ENCODE measurements at regions not wholly inside any gene's neighbourhood (a gene's known extent, or its start where the extent isn't known, plus 50 kb on each side); places are given as distances from the start of the nearest gene placed in this dataset.

- H3K79me2 ChIP-seq (ENCODE audit: insufficient read depth, low read length): no peaks in the 10 kb centered on the region
- H3K9me3 ChIP-seq (ENCODE audit: insufficient read depth, low read length): no peaks in the 10 kb centered on the region
- no peak overlapping the region for H3K4me3 ChIP-seq (ENCODE audit: insufficient read depth, low read length, poor library complexity, severe bottlenecking)
- no peak overlapping the region for H3K9ac ChIP-seq (ENCODE audit: low read length)
- no peaks in the 10 kb centered on the region for H3K9me2 ChIP-seq (replicated peaks; ENCODE audit: insufficient read depth, low read length)
- no peaks in the 10 kb centered on the region for H3K27me3 ChIP-seq (ENCODE audit: low read length)
- H2AFZ ChIP-seq (ENCODE audit: low read depth, low read length, severe bottlenecking): no peak overlapping the region
- H4K20me1 ChIP-seq (ENCODE audit: low read depth, low read length): no peaks in the 10 kb centered on the region
- H3K27ac ChIP-seq (ENCODE audit: low read depth, low read length): no peak overlapping the region
- no peaks in the 10 kb centered on the region for H3F3A ChIP-seq (ENCODE audit: insufficient read depth)
- no peaks in the 10 kb centered on the region for H3K36me3 ChIP-seq (ENCODE audit: low read length)
- no peak for TF ChIP-seq CTCF (IDR thresholded peaks at IDR 0.05; ENCODE audit: insufficient read depth, low read length, poor library complexity, severe bottlenecking)
- no peak for TF ChIP-seq EZH2phosphoT487 (conservative IDR thresholded peaks at IDR 0.05; ENCODE audit: low read length)
- H3K4me2 ChIP-seq (ENCODE audit: low read depth, low read length, poor library complexity, severe bottlenecking): no peak overlapping the region
Measured at GRCh38 chr10:121296881-121297585, 301.2 kb downstream of the FGFR2 start.

GRCh38 chr10:121300723-121301122 is 297.5 kb downstream of the FGFR2 start:
- TF ChIP-seq CTCF (IDR thresholded peaks at IDR 0.05; ENCODE audit: insufficient read depth, low read length, poor library complexity, severe bottlenecking) (no peak), EZH2phosphoT487 (conservative IDR thresholded peaks at IDR 0.05; ENCODE audit: low read length) (no peak)
- Histone ChIP-seq H3K9me2 (replicated peaks; ENCODE audit: insufficient read depth, low read length) (no peaks in the 10 kb centered on the region), H2AFZ (ENCODE audit: low read depth, low read length, severe bottlenecking) (no peak overlapping the region), H3K27ac (ENCODE audit: low read depth, low read length) (no peak overlapping the region), H3K9ac (ENCODE audit: low read length) (no peak overlapping the region), H3K36me3 (ENCODE audit: low read length) (no peaks in the 10 kb centered on the region), H3F3A (ENCODE audit: insufficient read depth) (no peaks in the 10 kb centered on the region), H3K4me2 (ENCODE audit: low read depth, low read length, poor library complexity, severe bottlenecking) (no peak overlapping the region), H3K4me3 (ENCODE audit: insufficient read depth, low read length, poor library complexity, severe bottlenecking) (no peak overlapping the region), H3K79me2 (ENCODE audit: insufficient read depth, low read length) (no peaks in the 10 kb centered on the region), H3K9me3 (ENCODE audit: insufficient read depth, low read length) (no peaks in the 10 kb centered on the region), H3K27me3 (ENCODE audit: low read length) (no peaks in the 10 kb centered on the region), H4K20me1 (ENCODE audit: low read depth, low read length) (no peaks in the 10 kb centered on the region)

GRCh38 chr10:121302541-121303180 is 295.6 kb downstream of the FGFR2 start:
- H3K4me2 ChIP-seq (ENCODE audit: low read depth, low read length, poor library complexity, severe bottlenecking): no peak overlapping the region
- no peaks in the 10 kb centered on the region for H3K36me3 ChIP-seq (ENCODE audit: low read length)
- H2AFZ ChIP-seq (ENCODE audit: low read depth, low read length, severe bottlenecking): no peak overlapping the region
- H3K27me3 ChIP-seq (ENCODE audit: low read length): no peaks in the 10 kb centered on the region
- no peak overlapping the region for H3K9ac ChIP-seq (ENCODE audit: low read length)
- no peaks in the 10 kb centered on the region for H4K20me1 ChIP-seq (ENCODE audit: low read depth, low read length)
- TF ChIP-seq EZH2phosphoT487 (conservative IDR thresholded peaks at IDR 0.05; ENCODE audit: low read length) (no peak), CTCF (IDR thresholded peaks at IDR 0.05; ENCODE audit: insufficient read depth, low read length, poor library complexity, severe bottlenecking) (no peak)
- H3K27ac ChIP-seq (ENCODE audit: low read depth, low read length): no peak overlapping the region
- H3K79me2 ChIP-seq (ENCODE audit: insufficient read depth, low read length): no peaks in the 10 kb centered on the region
- no peak overlapping the region for H3K4me3 ChIP-seq (ENCODE audit: insufficient read depth, low read length, poor library complexity, severe bottlenecking)
- no peaks in the 10 kb centered on the region for H3F3A ChIP-seq (ENCODE audit: insufficient read depth)
- H3K9me2 ChIP-seq (replicated peaks; ENCODE audit: insufficient read depth, low read length): no peaks in the 10 kb centered on the region
- no peaks in the 10 kb centered on the region for H3K9me3 ChIP-seq (ENCODE audit: insufficient read depth, low read length)
